GM18909 (cell line): ENCODE measurements at regions not wholly inside any gene's neighbourhood (a gene's known extent, or its start where the extent isn't known, plus 50 kb on each side); places are given as distances from the start of the nearest gene placed in this dataset.

Source experiments
- ATAC-seq: cut with Tn5 transposase; IDR thresholded peaks from one replicate; pipeline ENCODE4 v1.9.1; 2021; ENCODE audit warnings: mild to moderate bottlenecking; ENCODE audit not compliant: unreplicated experiment, poor library complexity

- no peak for ATAC-seq
Observed at GRCh38 chr5:152274224-152274623, 130.9 kb downstream of the NMUR2 start.

GRCh38 chr5:152271420-152271819, 133.7 kb downstream of the NMUR2 start:
- ATAC-seq = no peak

GRCh38 chr5:152270096-152270495, 135.0 kb downstream of the NMUR2 start:
- no peak for ATAC-seq

GRCh38 chr5:152269533-152269932, 135.5 kb downstream of the NMUR2 start:
- ATAC-seq = no peak

GRCh38 chr5:152264645-152265254, 140.3 kb downstream of the NMUR2 start:
- no peak for ATAC-seq

GRCh38 chr5:152262667-152263066, 142.4 kb downstream of the NMUR2 start:
- ATAC-seq = no peak

GRCh38 chr5:152260940-152261339, 144.1 kb downstream of the NMUR2 start:
- no peak for ATAC-seq

- ATAC-seq = no peak
Observed at GRCh38 chr5:152259702-152260101, 145.4 kb downstream of the NMUR2 start.

GRCh38 chr5:152256580-152256979, 148.5 kb downstream of the NMUR2 start:
- no peak for ATAC-seq

GRCh38 chr5:152255411-152255810, 149.7 kb downstream of the NMUR2 start:
- ATAC-seq = no peak

- ATAC-seq = no peak
Observed at GRCh38 chr5:152247850-152248385, 157.2 kb downstream of the NMUR2 start.

GRCh38 chr5:152246401-152246800, 158.7 kb downstream of the NMUR2 start:
- no peak for ATAC-seq

GRCh38 chr5:152237531-152237930, 167.5 kb downstream of the NMUR2 start:
- ATAC-seq = no peak

GRCh38 chr5:152226191-152226590, 178.9 kb downstream of the NMUR2 start:
- no peak for ATAC-seq

- ATAC-seq = no peak
Observed at GRCh38 chr5:152221721-152222629, 183.1 kb downstream of the NMUR2 start.

- ATAC-seq = no peak
Observed at GRCh38 chr5:152218694-152219093, 186.4 kb downstream of the NMUR2 start.

- ATAC-seq = no peak
Observed at GRCh38 chr5:152205804-152206203, 199.3 kb downstream of the NMUR2 start.

GRCh38 chr5:152202321-152202720, 202.8 kb downstream of the NMUR2 start:
- no peak for ATAC-seq

- ATAC-seq = no peak
Observed at GRCh38 chr5:152193391-152194107, 211.5 kb downstream of the NMUR2 start.

- no peak for ATAC-seq
Observed at GRCh38 chr5:152188251-152188650, 216.8 kb downstream of the NMUR2 start.

- no peak for ATAC-seq
Observed at GRCh38 chr5:152187668-152188067, 217.4 kb downstream of the NMUR2 start.
